Midbrain (tissue), 1 donor: ENCODE measurements at regions not wholly inside any gene's neighbourhood (a gene's known extent, or its start where the extent isn't known, plus 50 kb on each side); places are given as distances from the start of the nearest gene placed in this dataset.

Experiments
- DNase-seq: peaks from one replicate; lab custom pipeline; 2025; lab: John Stamatoyannopoulos, UW

GRCh38 chr16:35258381-35258780 lies 1799.0 kb downstream of the TP53TG3F start:
- DNase-seq = no peak

GRCh38 chr16:35295856-35296255 lies 1836.4 kb downstream of the TP53TG3F start:
- DNase-seq = no peak

GRCh38 chr16:35296962-35297653 lies 1837.7 kb downstream of the TP53TG3F start:
- no peak for DNase-seq

GRCh38 chr16:35298460-35299243 lies 1839.2 kb downstream of the TP53TG3F start:
- DNase-seq = no peak

- no peak for DNase-seq
These were observed 1843.4 kb downstream of the TP53TG3F start for GRCh38 chr16:35302859-35303258.

- DNase-seq = no peak
These were observed 1846.1 kb downstream of the TP53TG3F start for GRCh38 chr16:35305476-35305875.

- no peak for DNase-seq
These were observed 1847.5 kb downstream of the TP53TG3F start for GRCh38 chr16:35306915-35307314.

GRCh38 chr16:35308674-35309073 lies 1849.3 kb downstream of the TP53TG3F start:
- no peak for DNase-seq

GRCh38 chr16:35310999-35311398 lies 1851.6 kb downstream of the TP53TG3F start:
- no peak for DNase-seq

GRCh38 chr16:35311475-35311874 lies 1852.1 kb downstream of the TP53TG3F start:
- DNase-seq = no peak

GRCh38 chr16:35314298-35314697 lies 1854.9 kb downstream of the TP53TG3F start:
- DNase-seq = no peak

- DNase-seq = peak; percentile 14
These were observed 1860.3 kb downstream of the TP53TG3F start for GRCh38 chr16:35319536-35320192.

- DNase-seq = no peak
These were observed 1866.5 kb downstream of the TP53TG3F start for GRCh38 chr16:35325936-35326335.

- no peak for DNase-seq
These were observed 1879.9 kb downstream of the TP53TG3F start for GRCh38 chr16:35339337-35339736.

GRCh38 chr16:35342012-35342411 lies 1882.6 kb downstream of the TP53TG3F start:
- DNase-seq = no peak

- no peak for DNase-seq
These were observed 1884.8 kb downstream of the TP53TG3F start for GRCh38 chr16:35344012-35344762.

- no peak for DNase-seq
These were observed 1893.0 kb downstream of the TP53TG3F start for GRCh38 chr16:35352431-35352830.

- DNase-seq = no peak
These were observed 1904.1 kb downstream of the TP53TG3F start for GRCh38 chr16:35363510-35363909.

- DNase-seq = no peak
These were observed 1904.9 kb downstream of the TP53TG3F start for GRCh38 chr16:35364263-35364662.

- no peak for DNase-seq
These were observed 1906.3 kb downstream of the TP53TG3F start for GRCh38 chr16:35365675-35366074.

- DNase-seq = no peak
These were observed 1911.2 kb downstream of the TP53TG3F start for GRCh38 chr16:35370617-35371016.

GRCh38 chr16:35377142-35377541 lies 1917.7 kb downstream of the TP53TG3F start:
- DNase-seq = no peak
